ENCODE measurements at regions not wholly inside any gene's neighbourhood (a gene's known extent, or its start where the extent isn't known, plus 50 kb on each side); places are given as distances from the start of the nearest gene placed in this dataset.

DNA sequence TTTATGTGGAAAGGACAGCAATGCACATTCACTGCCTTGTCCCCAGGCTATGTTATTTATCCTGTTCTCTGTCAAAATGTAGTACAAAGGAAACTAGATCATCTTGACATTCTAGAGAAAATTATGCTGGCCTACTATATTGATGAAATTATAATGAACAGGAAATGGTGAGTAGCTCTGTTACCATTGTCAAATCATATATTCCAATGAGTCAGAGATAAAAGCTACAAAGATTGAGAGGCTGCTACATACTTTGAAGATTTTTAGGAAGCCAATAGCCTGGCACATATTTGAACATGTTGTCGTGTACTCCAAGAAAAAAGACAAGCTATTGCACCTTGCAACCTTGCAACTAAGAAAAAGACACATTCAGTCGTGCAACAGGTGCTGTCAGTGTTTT, 52.7 kb upstream of the TET2 start:
- no peak overlapping the region for H2AFZ ChIP-seq (ENCODE audit: low read depth)
- H3K4me2 ChIP-seq: no peak overlapping the region
- TF ChIP-seq, protein P1, sequence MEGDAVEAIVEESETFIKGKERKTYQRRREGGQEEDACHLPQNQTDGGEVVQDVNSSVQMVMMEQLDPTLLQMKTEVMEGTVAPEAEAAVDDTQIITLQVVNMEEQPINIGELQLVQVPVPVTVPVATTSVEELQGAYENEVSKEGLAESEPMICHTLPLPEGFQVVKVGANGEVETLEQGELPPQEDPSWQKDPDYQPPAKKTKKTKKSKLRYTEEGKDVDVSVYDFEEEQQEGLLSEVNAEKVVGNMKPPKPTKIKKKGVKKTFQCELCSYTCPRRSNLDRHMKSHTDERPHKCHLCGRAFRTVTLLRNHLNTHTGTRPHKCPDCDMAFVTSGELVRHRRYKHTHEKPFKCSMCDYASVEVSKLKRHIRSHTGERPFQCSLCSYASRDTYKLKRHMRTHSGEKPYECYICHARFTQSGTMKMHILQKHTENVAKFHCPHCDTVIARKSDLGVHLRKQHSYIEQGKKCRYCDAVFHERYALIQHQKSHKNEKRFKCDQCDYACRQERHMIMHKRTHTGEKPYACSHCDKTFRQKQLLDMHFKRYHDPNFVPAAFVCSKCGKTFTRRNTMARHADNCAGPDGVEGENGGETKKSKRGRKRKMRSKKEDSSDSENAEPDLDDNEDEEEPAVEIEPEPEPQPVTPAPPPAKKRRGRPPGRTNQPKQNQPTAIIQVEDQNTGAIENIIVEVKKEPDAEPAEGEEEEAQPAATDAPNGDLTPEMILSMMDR (conservative IDR thresholded peaks at IDR 0.05; ENCODE audit: low read depth, low read length): no peak
- H3K27me3 ChIP-seq (ENCODE audit: insufficient read depth, low read depth): no peaks in the 10 kb centered on the region
- no peaks in the 10 kb centered on the region for H3K4me1 ChIP-seq (ENCODE audit: low read depth, poor library complexity, severe bottlenecking)
- no peak overlapping the region for H3K9ac ChIP-seq
- no peak overlapping the region for H3K4me3 ChIP-seq (IDR thresholded peaks at IDR 0.05; ENCODE audit: insufficient read depth, low read depth, low read length)
- H4K20me1 ChIP-seq (ENCODE audit: insufficient read depth): no peaks in the 10 kb centered on the region
- no peaks in the 10 kb centered on the region for H3K36me3 ChIP-seq (ENCODE audit: insufficient read depth)
- H3K79me2 ChIP-seq (ENCODE audit: insufficient read depth, low read depth): no peaks in the 10 kb centered on the region
- no peak overlapping the region for H3K27ac ChIP-seq

Data from KMS-11 (cell line).